Activated gamma-delta T cell treated with Interleukin-2 at 50 U/mL for 16 hours (primary cell): ENCODE measurements at regions not wholly inside any gene's neighbourhood (a gene's known extent, or its start where the extent isn't known, plus 50 kb on each side); places are given as distances from the start of the nearest gene placed in this dataset.
"Not testable (repeated sequence)": the region's sequence is repeated elsewhere in the genome, so short reads cannot be mapped to it uniquely, and the experiment has no call there.

Experiments
- DNase-seq: peaks from one replicate; pipeline ENCODE4 v3.0.0-alpha.2; 2020

DNA sequence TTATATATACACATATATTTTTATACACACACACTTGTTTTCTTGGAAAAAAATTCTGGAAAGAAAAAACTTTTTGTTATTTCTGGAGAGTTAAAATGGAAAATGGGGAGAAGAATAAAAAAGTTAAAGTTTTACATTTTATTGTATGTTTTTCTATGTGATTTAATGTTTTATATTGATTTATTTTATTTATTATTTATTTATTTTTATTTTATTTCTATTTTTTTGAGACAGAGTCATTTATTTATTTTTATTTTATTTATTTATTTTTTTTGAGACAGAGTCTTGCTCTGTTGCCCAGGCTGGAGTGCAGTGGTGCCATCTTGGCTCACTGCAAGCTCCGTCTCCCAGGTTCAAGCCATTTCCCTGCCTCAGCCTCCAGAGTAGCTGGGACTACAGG lies 307.0 kb upstream of the FAM98A start:
- not testable (repeated sequence) for DNase-seq

GRCh38 chr2:33904801-33905200 lies 305.7 kb upstream of the FAM98A start:
- no peak for DNase-seq

- DNase-seq, result no peak
Measured at GRCh38 chr2:33903701-33904100, 304.6 kb upstream of the FAM98A start.

- no peak for DNase-seq
Measured at GRCh38 chr2:33903215-33903614, 304.1 kb upstream of the FAM98A start.

GRCh38 chr2:33900610-33901009 lies 301.5 kb upstream of the FAM98A start:
- no peak for DNase-seq

DNA sequence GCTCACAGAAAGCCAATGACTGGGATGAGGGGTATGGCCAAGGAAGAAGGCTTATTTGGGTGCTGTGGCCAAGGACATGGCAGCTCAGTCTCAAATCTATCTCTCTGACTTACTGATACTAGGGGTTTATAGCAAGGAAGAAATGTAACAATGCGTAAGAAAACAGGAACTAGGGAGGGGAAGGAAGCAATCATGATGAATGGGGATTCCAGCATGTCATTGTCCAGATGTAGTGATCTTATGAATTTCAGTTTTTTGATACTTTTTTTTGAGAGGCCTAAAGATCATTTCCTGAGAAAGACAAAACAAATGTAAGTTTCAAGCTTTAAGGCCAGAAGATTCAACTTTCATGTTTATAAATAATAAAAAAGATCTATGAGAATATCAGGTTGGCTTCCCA lies 298.6 kb upstream of the FAM98A start:
- DNase-seq, result no peak

DNA sequence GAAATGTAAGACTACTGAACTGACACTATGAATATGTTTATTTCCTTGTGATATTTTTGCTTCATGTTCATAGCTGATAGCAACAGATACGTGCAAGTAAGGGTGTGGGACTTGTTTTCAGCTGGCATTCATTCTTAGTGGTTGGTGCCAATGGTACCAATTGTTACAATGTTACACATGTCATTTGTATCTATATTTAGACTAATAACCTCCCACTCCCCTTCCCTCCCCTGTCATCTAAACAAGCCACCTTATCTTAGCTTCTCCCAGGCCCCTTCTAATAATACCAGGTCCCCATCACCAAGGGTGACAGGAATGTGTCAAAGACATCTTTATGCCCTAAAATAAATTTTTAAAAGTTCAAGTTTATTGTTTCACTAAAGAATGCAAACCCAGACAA lies 294.7 kb upstream of the FAM98A start:
- no peak for DNase-seq

- DNase-seq, result no peak
Measured at GRCh38 chr2:33891616-33892015, 292.5 kb upstream of the FAM98A start.

DNA sequence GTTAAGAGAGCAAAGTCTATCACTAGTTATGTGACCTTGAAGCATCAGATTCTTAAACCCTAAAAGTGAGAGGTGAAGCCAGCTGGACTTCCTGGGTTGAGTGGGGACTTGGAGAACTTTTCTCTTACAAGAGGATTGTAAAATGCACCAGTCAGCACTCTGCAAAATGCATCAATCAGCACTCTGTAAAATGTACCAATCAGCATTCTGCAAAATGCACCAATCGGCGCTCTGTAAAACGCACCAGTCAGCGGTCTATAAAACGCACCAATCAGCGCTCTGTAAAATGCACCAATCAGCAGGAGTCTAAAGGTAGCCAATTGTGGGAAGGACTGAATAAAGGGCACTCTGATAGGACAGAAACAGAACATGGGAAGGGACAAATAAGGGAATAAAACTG lies 291.6 kb upstream of the FAM98A start:
- DNase-seq, result no peak

DNA sequence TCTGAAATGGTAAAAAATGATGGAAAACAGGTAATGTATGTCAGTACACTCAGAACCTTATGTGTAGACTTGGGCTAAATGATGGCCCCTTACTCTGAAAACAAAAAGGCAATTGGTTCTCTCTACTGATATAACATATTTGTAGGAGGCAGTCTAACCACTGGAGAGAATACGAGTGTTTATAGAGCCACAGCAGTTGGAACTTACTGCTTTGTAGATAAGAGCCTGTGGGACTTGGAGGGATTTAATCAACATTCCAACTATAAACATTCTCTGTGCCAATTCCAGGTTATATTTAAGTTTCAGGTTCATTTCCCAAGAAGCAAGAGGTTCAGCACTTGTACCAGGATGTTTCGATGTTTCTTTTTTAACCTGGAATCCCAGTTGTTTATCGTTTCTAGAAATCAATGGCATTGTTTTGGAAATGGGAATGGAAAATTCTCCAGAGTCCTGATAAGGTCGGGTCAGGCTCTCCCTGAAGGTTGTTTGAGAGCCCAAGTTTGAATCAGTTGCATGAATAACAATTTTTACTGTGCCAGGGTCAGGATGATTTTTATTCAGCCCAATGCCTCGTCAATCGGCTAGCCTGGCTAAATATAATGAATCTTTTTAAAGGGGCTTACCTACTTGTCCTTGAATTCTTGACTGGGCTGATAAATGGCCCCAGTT lies 278.4 kb upstream of the FAM98A start:
- DNase-seq, result no peak

DNA sequence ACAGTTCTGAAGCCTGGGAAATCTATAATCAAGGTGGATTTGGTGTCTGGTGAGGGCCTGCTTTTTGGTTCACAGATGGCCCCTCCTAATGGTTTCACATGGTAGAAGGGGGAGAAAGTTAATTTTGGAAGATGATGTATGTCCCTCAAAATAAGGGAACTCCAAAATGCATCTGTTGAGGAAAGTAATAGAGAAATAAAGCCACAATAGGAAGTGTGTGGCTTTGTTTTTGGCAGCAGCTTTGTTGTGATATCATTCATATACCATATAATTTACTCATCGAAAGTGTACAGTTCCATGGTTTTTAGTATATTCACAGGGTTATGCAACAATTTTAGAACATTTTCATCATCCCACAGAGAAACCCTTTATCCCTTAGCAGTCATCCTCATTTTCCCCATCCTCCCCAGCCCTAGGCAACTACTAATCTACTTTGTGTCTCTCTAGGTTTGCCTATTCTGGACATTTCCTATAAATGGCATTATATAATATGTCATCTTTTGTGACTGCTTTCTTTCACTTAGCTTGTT lies 274.0 kb upstream of the FAM98A start:
- no peak for DNase-seq

- no peak for DNase-seq
Measured at GRCh38 chr2:33859811-33860461, 260.8 kb upstream of the FAM98A start.

- no peak for DNase-seq
Measured at GRCh38 chr2:33859176-33859575, 260.1 kb upstream of the FAM98A start.

DNA sequence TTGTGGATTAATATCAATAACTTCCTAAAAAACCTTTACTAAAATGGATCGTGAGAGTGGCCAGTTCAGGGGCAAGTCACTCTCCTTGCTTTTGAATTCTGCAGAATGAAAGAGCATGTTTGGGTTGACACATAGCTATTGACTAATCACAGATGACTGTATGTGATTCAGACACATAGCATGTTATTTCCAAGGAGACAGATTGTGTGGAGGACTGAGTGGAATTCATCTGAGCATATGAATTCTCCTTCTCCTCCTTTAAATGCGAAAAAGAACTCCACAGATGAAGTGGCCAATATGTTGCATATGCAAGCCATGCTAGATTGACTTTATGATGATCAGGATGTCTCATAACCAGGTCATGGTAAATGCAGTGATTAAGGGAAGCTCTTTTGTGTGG lies 249.4 kb upstream of the FAM98A start:
- no peak for DNase-seq

- DNase-seq, result no peak
Measured at GRCh38 chr2:33839791-33840190, 240.7 kb upstream of the FAM98A start.

DNA sequence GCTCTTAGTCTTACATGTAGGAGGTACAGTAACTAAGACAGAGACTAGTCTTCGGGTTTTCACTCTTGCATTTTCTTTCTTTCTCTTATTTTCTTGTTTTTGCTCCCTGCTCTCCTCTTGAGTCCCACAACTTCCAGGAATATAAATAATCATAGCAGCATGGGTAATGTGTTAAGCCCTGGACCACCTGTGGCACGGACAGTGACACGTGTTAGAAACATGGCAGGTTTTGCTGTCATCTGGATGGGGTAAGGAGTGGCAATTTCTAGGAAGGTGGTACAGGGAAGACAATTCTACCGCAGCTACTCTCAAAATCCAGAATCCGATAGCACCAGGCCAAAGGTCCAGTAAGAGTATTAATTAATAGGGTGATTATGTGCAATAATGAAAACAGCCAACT lies 237.5 kb upstream of the FAM98A start:
- DNase-seq, result no peak

DNA sequence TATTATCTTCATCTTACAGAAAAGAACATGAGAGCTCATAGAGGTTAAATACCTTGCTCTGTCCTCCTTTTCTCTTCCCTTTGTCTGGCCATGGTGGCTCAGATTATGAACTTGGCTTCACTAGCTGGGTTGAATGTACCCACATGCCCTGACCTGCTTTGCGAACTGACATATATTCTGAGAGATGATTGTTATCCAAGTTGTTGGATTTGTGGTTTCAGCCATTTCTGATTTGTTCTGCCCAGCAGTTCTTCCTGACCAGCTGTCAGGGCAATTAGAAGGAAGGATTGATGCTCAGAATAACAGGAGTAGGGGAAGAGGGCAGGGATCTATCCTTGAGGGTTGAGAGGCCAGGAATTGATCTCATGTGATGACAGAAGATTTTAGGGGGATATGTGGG lies 236.8 kb upstream of the FAM98A start:
- no peak for DNase-seq

GRCh38 chr2:33822964-33823363 lies 223.9 kb upstream of the FAM98A start:
- DNase-seq, result no peak

- DNase-seq, result no peak
Measured at GRCh38 chr2:33812707-33813106, 213.6 kb upstream of the FAM98A start.

- DNase-seq, result no peak
Measured at GRCh38 chr2:33810046-33810835, 211.1 kb upstream of the FAM98A start.

DNA sequence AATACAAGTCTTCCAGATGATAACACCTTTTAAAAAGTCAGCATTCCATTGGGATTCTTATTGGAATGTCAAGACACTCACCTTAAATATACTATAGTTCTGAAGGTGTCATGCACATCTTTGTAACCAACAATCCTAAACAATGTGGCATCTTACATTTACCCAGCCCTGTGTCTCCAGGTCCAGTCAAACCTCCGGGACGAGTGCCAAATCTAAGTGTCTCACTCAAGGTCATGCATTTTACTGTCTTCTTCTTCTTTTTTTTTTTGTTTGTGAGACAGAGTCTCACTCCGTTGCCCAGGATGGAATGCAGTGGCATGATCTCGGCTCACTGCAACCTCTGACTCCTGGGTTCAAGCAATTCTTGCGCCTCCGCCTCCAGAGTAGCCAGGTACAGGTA lies 206.9 kb upstream of the FAM98A start:
- no peak for DNase-seq

DNA sequence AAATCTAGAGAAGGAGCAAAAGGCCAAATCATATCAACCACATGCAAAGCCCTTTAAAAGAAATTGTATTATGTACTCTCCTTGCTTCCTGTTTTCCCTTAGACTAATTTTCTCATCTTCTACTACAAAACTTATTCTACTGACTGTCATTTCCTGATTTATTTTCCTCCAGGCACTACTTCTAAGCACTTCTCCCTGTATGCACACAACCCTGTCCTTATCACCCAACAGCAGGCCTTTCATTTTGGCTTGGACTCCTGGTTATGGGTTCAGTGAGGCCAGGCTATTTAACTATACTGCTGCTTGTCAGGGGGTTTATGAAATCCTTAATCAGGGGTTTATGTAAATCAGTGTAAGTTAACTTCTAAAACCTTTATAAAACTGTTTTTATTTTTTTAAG lies 205.1 kb upstream of the FAM98A start:
- DNase-seq, result no peak

DNA sequence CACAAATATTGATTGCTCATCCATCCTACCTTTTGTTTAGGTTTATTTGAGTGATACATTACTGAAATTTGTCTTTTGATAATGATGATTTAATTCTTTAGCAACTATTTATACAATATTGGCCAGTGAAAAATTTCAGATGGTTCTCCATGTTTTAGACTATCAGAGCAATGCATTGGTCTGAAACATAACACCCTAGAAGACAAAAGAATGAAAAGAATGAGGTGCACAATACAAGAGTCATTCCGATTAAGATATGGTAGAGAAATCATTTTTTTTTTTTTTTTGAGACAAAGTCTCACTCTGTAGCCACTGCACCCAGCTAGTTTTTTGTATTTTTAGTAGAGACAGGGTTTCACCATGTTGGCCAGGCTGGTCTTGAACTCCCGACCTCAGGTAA lies 197.4 kb upstream of the FAM98A start:
- DNase-seq, result no peak

GRCh38 chr2:33791625-33792024 lies 192.5 kb upstream of the FAM98A start:
- DNase-seq, result no peak
